VCaP (cell line): ENCODE measurements at regions not wholly inside any gene's neighbourhood (a gene's known extent, or its start where the extent isn't known, plus 50 kb on each side); places are given as distances from the start of the nearest gene placed in this dataset.

Experiments
- H3K27ac ChIP-seq: fragments of 450-650 bp; 2 replicates; pipeline ENCODE4 v1.5.1; 2017
- CTCF ChIP-seq: fragments of 450-650 bp; conservative IDR thresholded peaks from 2 replicates; pipeline ENCODE4 v1.5.1; 2017; ENCODE audit warnings: mild to moderate bottlenecking, moderate library complexity

GRCh38 chr18:10035281-10035991 is 121.6 kb downstream of the VAPA start:
- no peak overlapping the region for H3K27ac ChIP-seq
- TF ChIP-seq CTCF: no peak

- no peak overlapping the region for H3K27ac ChIP-seq
- TF ChIP-seq CTCF: no peak
These were observed 122.7 kb downstream of the VAPA start for GRCh38 chr18:10036479-10036878.

GRCh38 chr18:10037181-10037580 is 123.4 kb downstream of the VAPA start:
- H3K27ac ChIP-seq: no peak overlapping the region
- no peak for TF ChIP-seq CTCF

GRCh38 chr18:10038268-10038667 is 124.5 kb downstream of the VAPA start:
- no peak for TF ChIP-seq CTCF
- no peak overlapping the region for H3K27ac ChIP-seq

- H3K27ac ChIP-seq: peak overlapping the region; percentile 3; the same call in 1 of the 2 replicates
- TF ChIP-seq CTCF: no peak
These were observed 126.6 kb downstream of the VAPA start for GRCh38 chr18:10040287-10041011.

GRCh38 chr18:10041180-10041579 is 127.4 kb downstream of the VAPA start:
- no peak for TF ChIP-seq CTCF
- H3K27ac ChIP-seq: peak overlapping the region; percentile 3; the same call in 1 of the 2 replicates

GRCh38 chr18:10042492-10042891 is 128.7 kb downstream of the VAPA start:
- H3K27ac ChIP-seq: no peak overlapping the region
- no peak for TF ChIP-seq CTCF
